Keratinocyte (primary cell): ENCODE measurements at regions not wholly inside any gene's neighbourhood (a gene's known extent, or its start where the extent isn't known, plus 50 kb on each side); places are given as distances from the start of the nearest gene placed in this dataset.

ENCODE experiments used
- CTCF ChIP-seq, 3 experiments: IDR thresholded peaks in 1 of 3; conservative IDR thresholded peaks in 1 of 3; optimal IDR thresholded peaks in 1 of 3; 2 replicates in 2 of 3; 3 replicates in 1 of 3; pipeline versions ENCODE3 to v1.5.1; 2011; ENCODE audit warnings: low read length in 3 of 3, mild to moderate bottlenecking in 3 of 3, moderate library complexity in 2 of 3, control low read depth in 1 of 3, inconsistent platforms in 1 of 3; ENCODE audit not compliant: insufficient read depth in 2 of 3; ENCODE audit errors: extremely low read depth in 1 of 3
- EZH2 ChIP-seq: IDR thresholded peaks from one replicate; pipeline ENCODE4 v1.6.1; 2012; ENCODE audit warnings: inconsistent platforms, mild to moderate bottlenecking, low read length, moderate library complexity

- TF ChIP-seq EZH2: no peak
- TF ChIP-seq CTCF (optimal IDR thresholded peaks at IDR 0.05 in 1 of 3, IDR thresholded peaks at IDR 0.05 in 1 of 3, conservative IDR thresholded peaks at IDR 0.05 in 1 of 3; ENCODE audit: extremely low read depth in 1 of 3, insufficient read depth in 2 of 3, low read length in 3 of 3): no peak
Observed at GRCh38 chr3:55172913-55173312, 245.1 kb upstream of the LRTM1 start.
